OCI-M1 (cell line): ENCODE measurements at regions not wholly inside any gene's neighbourhood (a gene's known extent, or its start where the extent isn't known, plus 50 kb on each side); places are given as distances from the start of the nearest gene placed in this dataset.
"Not testable (repeated sequence)": the region's sequence is repeated elsewhere in the genome, so short reads cannot be mapped to it uniquely, and the experiment has no call there.

Experiments used
- DNase-seq: peaks from one replicate; lab custom pipeline; 2025; lab: John Stamatoyannopoulos, UW

DNA sequence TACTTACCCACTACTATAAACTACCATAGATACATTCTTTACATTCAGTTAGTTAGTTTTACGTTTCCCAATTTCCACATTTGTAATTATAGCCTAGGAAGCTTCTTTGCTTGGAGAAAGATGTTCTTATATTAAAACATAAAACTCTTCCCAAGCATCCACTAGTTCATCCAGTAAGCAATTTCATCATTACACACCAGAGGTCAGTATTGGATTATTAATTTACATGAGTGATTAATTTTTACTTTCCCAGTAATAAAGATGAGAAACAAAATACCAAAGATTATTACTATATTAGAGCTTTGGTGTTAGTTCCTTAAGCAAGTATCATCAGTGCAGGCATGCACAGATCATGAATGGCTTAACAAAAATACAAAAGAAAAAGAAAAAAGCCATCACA lies 518.4 kb downstream of the TUBA3C start:
- DNase-seq = not testable (repeated sequence)

DNA sequence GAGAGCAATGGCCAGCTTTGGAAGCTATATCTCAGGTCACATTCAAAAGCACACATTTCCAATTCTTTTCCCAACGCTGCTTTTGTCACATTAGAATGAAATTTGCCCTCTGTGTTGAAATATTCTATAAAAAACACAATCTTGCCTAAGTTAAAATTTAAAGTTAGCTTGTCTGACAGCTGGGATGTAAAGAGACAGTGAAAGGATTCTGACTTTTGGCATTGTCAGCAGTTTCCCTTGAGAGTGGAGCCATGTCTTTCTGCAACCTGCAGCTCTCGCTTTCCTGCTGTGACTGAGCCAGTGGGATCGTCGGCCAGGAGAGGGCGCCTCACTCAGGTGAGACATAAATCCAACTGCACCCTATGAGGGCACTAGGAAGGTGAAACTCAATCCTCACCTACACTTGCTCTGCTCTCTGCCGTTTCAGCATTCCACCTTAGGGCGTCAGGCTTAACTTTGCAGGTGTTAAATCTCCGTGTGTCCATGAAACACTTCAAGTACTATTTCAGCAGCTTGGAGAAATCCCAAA lies 537.9 kb downstream of the TUBA3C start:
- DNase-seq = not testable (repeated sequence)

DNA sequence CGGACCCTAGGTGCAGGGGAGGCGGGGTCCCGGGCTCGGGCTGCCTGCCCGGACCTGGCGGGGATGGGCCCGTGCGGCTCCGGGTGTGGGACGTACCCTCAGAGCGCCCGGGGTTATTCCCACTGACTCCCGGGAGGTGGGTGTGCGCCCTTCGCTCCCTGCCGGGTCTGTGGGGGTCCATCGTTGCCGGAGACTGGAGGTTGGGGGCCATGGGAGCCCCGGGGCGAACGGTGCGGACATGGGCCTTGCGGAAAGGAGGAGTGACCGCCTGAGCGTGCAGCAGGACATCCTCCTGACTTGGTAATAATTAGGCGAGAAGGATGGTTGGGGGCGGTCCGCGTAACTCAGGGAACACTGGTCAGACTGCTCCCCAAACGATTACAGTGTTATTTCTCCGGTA lies 552.7 kb downstream of the TUBA3C start:
- DNase-seq = not testable (repeated sequence)

DNA sequence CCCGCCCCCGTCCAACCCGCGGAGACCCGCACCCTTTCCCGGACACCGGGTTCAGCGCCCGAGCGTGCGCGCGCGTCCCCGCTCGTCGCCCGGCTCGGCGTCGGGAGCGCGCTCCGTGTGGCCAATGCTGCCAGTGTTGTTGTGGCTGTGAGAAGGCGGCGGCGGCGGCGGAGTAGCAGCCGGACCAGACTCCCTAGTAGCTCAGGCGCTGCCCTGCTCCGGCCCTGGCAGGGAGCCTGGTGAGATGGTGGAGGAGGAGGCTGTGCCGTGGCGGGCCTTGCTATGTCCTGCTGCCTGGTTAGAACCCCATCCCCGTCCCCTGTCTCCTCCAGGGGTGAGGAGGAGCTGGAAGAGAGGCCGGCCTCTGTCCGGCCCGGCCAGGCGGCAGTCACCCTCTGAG lies 553.2 kb downstream of the TUBA3C start:
- DNase-seq = no peak

DNA sequence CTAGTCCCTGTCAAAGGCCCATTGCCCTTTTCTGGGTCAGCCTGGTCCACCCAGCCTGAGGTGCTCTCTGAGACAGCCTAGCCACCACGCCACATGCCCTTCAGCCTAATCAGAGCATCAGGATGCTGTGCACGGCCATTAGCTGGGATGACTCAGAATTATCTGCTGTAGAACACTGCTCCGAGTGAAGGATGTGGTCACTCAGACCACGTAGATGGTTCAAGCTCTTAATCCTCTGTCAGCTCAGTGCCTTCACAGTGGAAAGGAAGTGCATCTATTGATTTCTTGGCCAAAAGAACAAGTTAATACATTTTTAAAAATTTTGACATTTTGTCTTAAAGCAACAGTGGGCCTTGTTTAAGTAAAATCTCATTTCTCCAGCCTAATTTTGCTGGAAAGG lies 557.6 kb downstream of the TUBA3C start:
- peak; percentile 0 for DNase-seq

DNA sequence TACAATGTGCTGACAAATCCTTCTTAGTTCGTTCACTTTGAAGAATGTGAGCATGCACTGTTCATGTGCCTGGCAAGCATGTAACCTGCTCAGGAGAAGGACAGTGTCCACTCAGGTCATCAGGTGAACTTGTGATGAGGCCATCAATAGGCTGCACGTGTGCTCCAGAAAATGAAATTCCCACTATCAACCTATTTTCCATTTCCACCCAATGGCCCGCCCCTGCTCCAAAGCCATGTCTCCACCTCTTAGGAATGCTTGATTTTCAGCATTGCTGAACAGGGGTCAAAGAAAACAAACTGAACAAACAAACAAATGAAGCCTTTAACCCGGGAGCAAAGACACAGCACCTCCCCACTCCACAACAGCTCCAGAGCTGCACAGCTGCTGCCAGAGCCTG lies 563.2 kb downstream of the TUBA3C start:
- DNase-seq = not testable (repeated sequence)

DNA sequence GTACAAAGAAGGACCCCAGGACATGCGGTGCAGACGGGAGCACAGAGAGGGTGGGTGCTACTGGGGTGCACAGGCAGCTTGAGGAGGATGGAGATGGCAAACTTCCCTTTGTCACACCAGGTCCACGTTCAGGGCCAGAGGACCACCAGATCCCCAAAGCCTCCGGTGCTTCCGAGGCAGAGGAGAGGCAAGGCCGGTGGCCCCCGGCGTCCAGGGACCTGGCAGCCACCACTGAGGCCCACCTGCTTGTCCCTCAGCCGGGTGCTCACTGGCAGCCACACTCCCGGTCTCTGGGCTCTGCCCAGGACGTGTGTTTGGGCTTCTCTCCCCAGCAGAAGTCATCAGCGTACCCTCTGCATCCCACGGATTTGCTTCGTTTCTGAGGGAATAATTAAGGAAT lies 571.1 kb downstream of the TUBA3C start:
- DNase-seq = not testable (repeated sequence)

DNA sequence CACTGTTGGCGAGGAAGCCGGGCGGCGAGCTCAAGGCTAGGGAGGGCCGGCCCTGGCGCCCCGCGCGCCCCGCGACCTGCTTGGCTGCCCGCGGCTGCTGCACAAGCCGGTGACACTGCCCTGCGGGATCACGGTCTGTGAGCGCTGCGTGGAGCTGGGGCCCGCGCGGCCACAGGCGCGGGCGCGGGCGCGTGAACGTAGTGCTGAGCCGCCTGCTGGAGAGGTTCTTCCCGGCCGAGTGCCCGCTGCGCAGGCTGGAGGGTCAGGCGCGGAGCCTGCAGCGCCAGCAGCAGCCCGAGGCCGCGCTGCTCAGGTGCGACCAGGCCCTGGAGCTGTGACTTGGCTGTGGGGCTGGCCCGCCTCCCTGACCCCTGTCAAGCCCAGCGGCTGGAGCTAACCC lies 572.3 kb downstream of the TUBA3C start:
- not testable (repeated sequence) for DNase-seq

DNA sequence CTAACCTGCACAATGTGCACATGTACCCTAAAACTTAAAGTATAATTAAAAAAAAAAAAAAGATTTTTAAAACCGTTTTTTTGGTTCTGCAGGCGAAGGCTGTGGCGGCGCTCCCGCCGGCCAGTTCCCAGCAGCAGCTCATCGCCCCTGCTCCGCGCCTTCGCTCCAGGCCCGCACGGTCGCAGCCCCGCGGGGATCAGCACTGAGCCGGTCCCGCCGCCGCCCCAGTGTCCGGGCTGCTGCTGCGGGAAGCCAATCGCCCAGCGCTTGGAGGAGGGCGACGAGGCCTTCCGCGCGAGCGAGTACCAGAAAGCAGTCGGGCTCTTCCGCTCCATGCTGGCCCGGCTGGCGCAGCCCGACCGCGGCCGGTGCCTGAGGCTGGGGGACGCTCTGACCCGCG lies 572.8 kb downstream of the TUBA3C start:
- DNase-seq = not testable (repeated sequence)

DNA sequence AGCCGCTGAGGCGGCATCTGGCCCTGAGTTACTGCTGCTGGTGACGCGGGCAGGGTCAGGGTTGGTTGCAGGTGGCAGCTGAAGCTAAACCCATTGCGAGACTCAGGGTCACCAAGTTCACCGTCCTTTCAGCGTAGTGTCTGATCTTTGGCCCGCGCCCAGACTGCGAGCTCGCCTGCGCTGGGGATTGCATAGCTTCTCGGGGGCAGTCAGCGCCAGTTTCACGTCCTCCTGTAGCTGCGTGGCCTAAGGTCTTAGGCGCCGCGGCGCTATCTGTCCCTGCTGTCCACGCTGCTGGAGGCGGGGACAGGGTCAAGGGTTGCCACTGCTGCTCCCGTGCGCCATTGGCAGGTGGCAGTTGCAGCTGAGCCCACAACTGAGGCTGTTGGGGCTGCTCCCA lies 581.3 kb downstream of the TUBA3C start:
- not testable (repeated sequence) for DNase-seq

DNA sequence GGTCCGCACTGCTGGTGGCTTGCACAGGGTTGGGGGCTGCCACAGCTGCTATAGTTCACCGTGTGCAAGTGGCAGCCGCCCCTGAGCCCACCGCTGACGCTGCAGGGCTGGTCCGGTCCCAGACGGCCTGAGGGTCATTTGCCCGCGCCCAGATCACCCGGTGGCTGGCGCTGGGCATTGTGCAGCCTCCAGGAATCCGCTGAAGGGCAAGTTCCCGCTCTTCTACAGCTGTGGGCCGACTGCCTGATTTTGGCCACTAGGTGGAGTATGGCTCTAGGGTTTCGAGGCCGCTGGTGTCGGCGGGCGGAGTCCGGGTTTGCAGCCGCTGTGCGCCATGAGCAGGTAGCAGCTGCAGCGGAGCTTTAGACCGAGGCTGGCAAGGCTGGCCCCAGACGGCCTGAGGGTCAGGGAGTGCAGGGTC lies 581.8 kb downstream of the TUBA3C start:
- DNase-seq = not testable (repeated sequence)

DNA sequence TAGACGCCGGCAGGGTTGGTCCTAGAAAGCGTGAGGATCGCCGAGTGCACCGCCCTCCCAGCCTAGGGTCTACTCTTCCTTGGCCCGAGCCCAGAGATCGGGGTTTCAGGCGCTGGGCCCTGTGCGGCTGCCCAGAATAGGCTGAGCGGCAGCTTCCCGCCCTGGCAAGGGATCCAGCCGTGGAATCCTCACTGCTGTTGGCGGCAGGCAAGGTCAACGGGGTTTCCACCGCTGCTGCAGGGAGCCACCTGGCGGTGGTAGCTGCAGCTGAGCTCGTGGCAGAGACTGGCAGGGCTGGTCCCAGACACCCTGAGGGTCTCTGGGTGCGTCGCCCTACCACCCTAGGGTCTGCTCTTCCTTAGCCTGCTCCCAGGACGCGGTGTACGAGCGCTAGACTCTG lies 583.1 kb downstream of the TUBA3C start:
- not testable (repeated sequence) for DNase-seq

DNA sequence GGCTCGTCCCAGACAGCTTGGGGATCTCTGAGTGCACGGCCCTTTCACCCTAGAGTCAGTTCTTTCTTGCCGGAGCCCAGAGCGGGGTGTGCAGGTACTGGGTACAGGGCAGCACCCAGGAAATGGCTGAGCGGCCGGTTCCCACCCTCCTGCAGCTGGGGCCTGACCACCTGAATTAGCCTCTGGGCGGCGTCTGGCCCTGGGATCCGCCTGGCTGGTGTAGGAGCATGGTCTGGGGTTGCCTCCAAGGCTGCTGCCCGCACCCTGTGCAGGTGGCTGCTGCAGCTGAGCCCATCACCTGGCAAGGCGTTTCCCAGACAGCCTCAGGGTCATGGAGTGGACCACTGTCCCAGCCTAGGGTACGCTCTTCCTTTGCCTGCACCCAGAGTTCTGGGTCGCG lies 583.7 kb downstream of the TUBA3C start:
- not testable (repeated sequence) for DNase-seq

DNA sequence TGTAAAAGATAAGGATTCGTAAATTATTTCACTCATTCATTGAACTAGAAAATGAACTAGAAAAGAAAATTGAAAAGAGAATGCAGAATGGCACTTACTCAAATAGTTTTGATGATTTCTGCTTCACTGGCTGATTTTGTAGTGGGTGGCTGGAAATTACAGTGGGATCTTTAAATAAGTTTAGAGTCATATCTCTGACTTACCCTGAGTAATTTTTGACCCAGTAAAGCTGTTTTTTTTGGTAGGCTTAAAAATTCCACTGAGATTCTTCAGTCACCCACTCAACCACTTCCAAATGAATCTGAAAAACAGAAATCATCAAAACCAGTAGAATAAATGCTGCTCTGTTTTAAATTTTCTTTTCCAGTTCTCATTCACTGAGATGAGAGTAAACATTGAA lies 604.5 kb downstream of the TUBA3C start:
- DNase-seq = not testable (repeated sequence)

DNA sequence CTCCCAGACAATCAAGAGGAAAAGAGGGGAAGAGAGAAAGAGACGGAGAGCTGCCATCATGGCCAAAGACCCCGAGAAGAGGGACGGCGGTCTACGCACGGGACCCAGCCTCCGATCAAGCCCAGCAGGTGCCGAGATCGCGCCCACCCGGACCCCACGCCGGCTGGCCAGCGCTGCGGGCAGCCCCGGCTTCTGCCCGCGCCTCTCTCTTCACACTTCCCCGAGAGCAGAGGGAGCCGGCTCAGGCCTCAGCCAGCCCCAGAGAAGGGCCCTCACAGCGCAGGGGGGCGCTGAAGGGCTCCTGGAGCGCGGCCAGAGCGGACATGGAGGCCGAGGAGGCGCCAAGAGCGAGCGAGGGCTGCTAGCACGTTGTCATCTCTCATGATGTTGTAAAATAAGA lies 613.7 kb downstream of the TUBA3C start:
- DNase-seq = not testable (repeated sequence)
